ENCODE measurements at regions not wholly inside any gene's neighbourhood (a gene's known extent, or its start where the extent isn't known, plus 50 kb on each side); places are given as distances from the start of the nearest gene placed in this dataset.

DNA sequence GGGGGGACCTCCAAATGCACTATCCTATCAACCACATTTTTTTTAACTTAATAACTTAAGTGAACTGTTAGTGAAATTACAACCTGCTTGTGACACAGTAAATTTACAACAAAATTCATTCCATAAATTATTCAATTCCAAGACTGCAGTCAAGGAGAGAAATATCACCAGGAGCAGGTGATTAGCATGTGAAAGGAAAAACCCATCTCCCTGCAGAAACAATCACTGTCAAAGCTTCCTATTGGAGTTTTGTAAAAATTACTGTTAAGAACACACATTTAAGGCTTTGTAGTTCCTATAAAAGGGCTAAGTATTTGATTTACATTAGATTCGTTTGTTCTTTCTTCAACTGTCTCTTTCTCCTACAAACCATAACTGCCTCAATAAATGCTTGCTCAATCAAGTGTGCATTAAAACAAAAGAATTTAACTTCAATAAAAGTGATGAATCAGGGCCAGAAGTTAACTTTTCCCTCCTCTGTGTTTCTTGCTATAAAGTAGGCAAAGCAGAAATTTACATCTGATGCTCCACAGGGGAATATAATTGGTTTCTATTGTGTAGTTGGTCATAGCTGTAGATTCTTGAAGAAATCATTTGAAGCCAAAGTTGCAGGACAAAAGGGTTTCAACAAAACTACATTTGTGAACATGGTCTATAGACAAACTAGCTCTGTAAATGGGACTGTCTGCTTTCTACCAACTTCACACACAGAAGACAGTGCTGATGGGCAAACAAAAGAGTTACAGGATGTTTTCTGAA, 195.1 kb upstream of the PSMD7 start:
- H3K4me3 ChIP-seq (ENCODE audit: low read length in 2 of 2) = no peak overlapping the region
- H3K27me3 ChIP-seq (ENCODE audit: control insufficient read depth in 2 of 2, insufficient read depth in 2 of 2, low read length in 2 of 2) = no peaks in the 10 kb centered on the region
- H3K9me3 ChIP-seq (ENCODE audit: control insufficient read depth in 2 of 2, low read length in 2 of 2) = no peaks in the 10 kb centered on the region
- no peaks in the 10 kb centered on the region for H3K36me3 ChIP-seq (ENCODE audit: control insufficient read depth in 2 of 2, insufficient read depth in 2 of 2, low read length in 2 of 2)
- H3K4me1 ChIP-seq (ENCODE audit: control insufficient read depth in 2 of 2, insufficient read depth in 2 of 2, low read length in 2 of 2) = no peaks in the 10 kb centered on the region
- no peak overlapping the region for H3K27ac ChIP-seq (ENCODE audit: low read depth in 2 of 2, low read length in 2 of 2)
- no peak overlapping the region for H3K9ac ChIP-seq (ENCODE audit: low read depth in 1 of 2, low read length in 2 of 2)

DNA sequence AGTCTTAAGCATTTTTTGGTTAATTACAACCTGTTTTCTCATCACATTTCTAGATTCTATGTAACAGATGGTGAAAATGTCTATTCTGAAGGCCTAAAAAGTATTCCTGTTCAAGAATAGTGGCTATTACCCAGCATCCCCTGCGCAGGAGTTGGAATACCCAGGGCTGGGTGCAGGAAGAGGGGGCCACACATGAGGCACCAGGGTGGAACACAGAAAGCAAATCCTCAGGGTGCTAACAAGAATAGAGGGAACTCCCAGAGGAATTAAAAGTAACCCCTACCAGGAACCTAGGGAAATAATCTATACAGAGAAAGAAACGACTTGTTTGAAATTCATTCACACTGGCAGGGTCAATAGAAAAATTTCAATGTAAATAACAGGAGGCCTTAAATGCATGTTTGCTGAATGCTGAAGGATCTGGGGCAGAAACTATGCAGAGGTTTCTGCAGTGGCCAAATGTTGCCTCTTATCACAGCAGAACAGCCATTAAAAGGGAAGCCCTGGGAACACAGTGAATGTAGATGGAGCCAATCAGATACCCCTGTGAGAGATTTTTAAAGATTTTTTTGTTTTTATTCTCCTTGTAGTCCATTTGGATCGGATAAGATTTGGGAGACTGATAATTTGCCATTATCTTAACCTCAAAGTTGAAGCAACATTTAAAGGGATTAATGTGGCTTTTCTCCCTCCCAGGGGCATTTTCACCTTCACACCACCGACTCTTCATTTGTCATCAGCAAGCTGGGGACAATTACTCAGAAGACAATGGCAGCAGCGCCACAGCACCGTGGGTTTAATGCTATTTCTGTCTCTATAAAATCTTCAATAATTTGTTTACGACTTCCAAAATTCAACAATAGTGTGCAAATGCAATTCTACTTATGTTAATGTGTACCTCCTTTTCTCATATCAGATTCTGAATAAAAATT, 196.0 kb upstream of the PSMD7 start:
- no peaks in the 10 kb centered on the region for H3K27me3 ChIP-seq (ENCODE audit: control insufficient read depth in 2 of 2, insufficient read depth in 2 of 2, low read length in 2 of 2)
- H3K36me3 ChIP-seq (ENCODE audit: control insufficient read depth in 2 of 2, insufficient read depth in 2 of 2, low read length in 2 of 2) = no peaks in the 10 kb centered on the region
- no peak overlapping the region for H3K4me3 ChIP-seq (ENCODE audit: low read length in 2 of 2)
- no peaks in the 10 kb centered on the region for H3K4me1 ChIP-seq (ENCODE audit: control insufficient read depth in 2 of 2, insufficient read depth in 2 of 2, low read length in 2 of 2)
- H3K9ac ChIP-seq (ENCODE audit: low read depth in 1 of 2, low read length in 2 of 2) = no peak overlapping the region
- H3K9me3 ChIP-seq (ENCODE audit: control insufficient read depth in 2 of 2, low read length in 2 of 2) = no peaks in the 10 kb centered on the region
- no peak overlapping the region for H3K27ac ChIP-seq (ENCODE audit: low read depth in 2 of 2, low read length in 2 of 2)

DNA sequence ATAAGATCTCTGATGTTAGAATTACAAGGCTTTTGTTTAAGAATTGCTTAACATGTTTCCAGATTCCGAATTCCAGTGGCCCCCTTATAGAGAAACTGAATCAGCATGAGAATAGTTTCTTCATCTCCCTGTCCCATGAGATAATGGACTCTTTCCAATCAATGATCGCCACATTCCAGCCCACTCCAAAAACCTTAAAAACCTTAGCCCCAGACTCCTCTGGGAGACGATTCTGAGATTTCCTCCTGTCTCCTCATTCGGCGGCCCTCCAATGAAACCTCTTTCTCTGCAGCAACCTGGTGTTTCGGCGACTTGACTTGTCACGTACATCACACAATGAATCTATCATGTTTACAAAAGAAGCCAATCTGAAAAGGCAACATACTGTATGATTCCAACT, 197.1 kb upstream of the PSMD7 start:
- H3K9ac ChIP-seq (ENCODE audit: low read depth in 1 of 2, low read length in 2 of 2) = no peak overlapping the region
- no peak overlapping the region for H3K4me3 ChIP-seq (ENCODE audit: low read length in 2 of 2)
- H3K27ac ChIP-seq (ENCODE audit: low read depth in 2 of 2, low read length in 2 of 2) = no peak overlapping the region
- H3K4me1 ChIP-seq (ENCODE audit: control insufficient read depth in 2 of 2, insufficient read depth in 2 of 2, low read length in 2 of 2) = no peaks in the 10 kb centered on the region
- no peaks in the 10 kb centered on the region for H3K9me3 ChIP-seq (ENCODE audit: control insufficient read depth in 2 of 2, low read length in 2 of 2)
- H3K36me3 ChIP-seq (ENCODE audit: control insufficient read depth in 2 of 2, insufficient read depth in 2 of 2, low read length in 2 of 2) = no peaks in the 10 kb centered on the region
- no peaks in the 10 kb centered on the region for H3K27me3 ChIP-seq (ENCODE audit: control insufficient read depth in 2 of 2, insufficient read depth in 2 of 2, low read length in 2 of 2)

DNA sequence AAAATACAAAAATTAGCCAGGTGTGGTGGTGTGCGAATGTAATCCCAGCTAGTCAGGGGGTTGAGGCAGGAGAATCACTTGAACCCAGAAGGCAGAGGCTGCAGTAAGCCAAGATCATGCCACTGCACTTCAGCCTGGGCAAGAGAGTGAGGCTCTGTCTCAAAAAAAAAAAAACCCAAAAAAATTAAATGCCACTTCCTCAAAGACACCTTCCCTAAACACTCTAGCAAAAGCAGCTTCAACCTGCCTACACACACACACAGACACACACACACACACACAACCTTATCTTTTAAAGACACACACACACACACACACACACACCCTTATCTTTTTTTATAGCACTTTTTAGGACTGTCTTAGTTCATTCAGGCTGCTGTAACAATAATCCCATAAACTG, 201.7 kb upstream of the PSMD7 start:
- Histone ChIP-seq H3K36me3 (ENCODE audit: control insufficient read depth in 2 of 2, insufficient read depth in 2 of 2, low read length in 2 of 2) (no peaks in the 10 kb centered on the region), H3K9me3 (ENCODE audit: control insufficient read depth in 2 of 2, low read length in 2 of 2) (no peaks in the 10 kb centered on the region), H3K9ac (ENCODE audit: low read depth in 1 of 2, low read length in 2 of 2) (no peak overlapping the region), H3K4me1 (ENCODE audit: control insufficient read depth in 2 of 2, insufficient read depth in 2 of 2, low read length in 2 of 2) (no peaks in the 10 kb centered on the region), H3K4me3 (ENCODE audit: low read length in 2 of 2) (no peak overlapping the region), H3K27ac (ENCODE audit: low read depth in 2 of 2, low read length in 2 of 2) (no peak overlapping the region), H3K27me3 (ENCODE audit: control insufficient read depth in 2 of 2, insufficient read depth in 2 of 2, low read length in 2 of 2) (no peaks in the 10 kb centered on the region)

DNA sequence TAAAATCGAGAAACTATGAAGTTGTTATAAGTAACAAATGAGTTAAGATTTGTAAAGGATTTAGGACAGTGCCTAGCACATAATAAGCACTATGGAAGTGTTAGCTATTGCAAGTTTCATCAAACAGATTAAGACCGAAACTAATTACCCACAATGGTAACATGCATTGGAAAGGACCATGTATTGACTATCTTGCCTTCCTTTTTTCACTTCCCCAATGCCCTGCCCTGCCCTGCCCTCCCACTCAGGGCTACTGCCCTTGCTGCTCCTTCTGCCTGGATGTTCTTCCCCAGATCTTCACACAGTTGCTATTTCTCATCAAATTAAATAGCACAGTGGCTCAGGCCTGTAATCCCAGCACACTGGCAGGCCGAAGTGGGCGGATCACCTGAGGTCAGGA, 202.1 kb upstream of the PSMD7 start:
- H3K27ac ChIP-seq (ENCODE audit: low read depth in 2 of 2, low read length in 2 of 2) = no peak overlapping the region
- H3K27me3 ChIP-seq (ENCODE audit: control insufficient read depth in 2 of 2, insufficient read depth in 2 of 2, low read length in 2 of 2) = no peaks in the 10 kb centered on the region
- H3K36me3 ChIP-seq (ENCODE audit: control insufficient read depth in 2 of 2, insufficient read depth in 2 of 2, low read length in 2 of 2) = no peaks in the 10 kb centered on the region
- no peaks in the 10 kb centered on the region for H3K9me3 ChIP-seq (ENCODE audit: control insufficient read depth in 2 of 2, low read length in 2 of 2)
- H3K4me3 ChIP-seq (ENCODE audit: low read length in 2 of 2) = no peak overlapping the region
- H3K4me1 ChIP-seq (ENCODE audit: control insufficient read depth in 2 of 2, insufficient read depth in 2 of 2, low read length in 2 of 2) = no peaks in the 10 kb centered on the region
- H3K9ac ChIP-seq (ENCODE audit: low read depth in 1 of 2, low read length in 2 of 2) = no peak overlapping the region

DNA sequence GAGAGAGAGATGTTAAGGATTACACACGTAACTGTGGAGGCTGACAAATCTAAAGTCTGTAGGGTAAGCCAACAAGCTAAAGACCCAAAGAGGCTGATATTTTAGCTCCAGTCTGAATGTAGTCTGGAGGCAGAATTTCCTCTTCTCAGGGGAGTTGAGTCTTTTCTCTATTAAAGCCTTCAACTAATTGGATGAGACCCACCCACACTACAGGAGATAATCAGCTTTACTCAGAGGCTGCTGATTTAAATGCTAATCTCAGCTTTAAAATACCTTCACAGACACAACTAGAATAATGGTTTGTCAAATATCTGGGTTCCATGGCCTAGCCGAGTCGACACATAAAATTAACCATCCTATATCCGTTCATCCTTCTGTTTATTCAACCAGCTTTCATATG, 204.3 kb upstream of the PSMD7 start:
- no peaks in the 10 kb centered on the region for H3K4me1 ChIP-seq (ENCODE audit: control insufficient read depth in 2 of 2, insufficient read depth in 2 of 2, low read length in 2 of 2)
- no peaks in the 10 kb centered on the region for H3K9me3 ChIP-seq (ENCODE audit: control insufficient read depth in 2 of 2, low read length in 2 of 2)
- H3K36me3 ChIP-seq (ENCODE audit: control insufficient read depth in 2 of 2, insufficient read depth in 2 of 2, low read length in 2 of 2) = no peaks in the 10 kb centered on the region
- no peaks in the 10 kb centered on the region for H3K27me3 ChIP-seq (ENCODE audit: control insufficient read depth in 2 of 2, insufficient read depth in 2 of 2, low read length in 2 of 2)
- H3K27ac ChIP-seq (ENCODE audit: low read depth in 2 of 2, low read length in 2 of 2) = no peak overlapping the region
- no peak overlapping the region for H3K9ac ChIP-seq (ENCODE audit: low read depth in 1 of 2, low read length in 2 of 2)
- no peak overlapping the region for H3K4me3 ChIP-seq (ENCODE audit: low read length in 2 of 2)

DNA sequence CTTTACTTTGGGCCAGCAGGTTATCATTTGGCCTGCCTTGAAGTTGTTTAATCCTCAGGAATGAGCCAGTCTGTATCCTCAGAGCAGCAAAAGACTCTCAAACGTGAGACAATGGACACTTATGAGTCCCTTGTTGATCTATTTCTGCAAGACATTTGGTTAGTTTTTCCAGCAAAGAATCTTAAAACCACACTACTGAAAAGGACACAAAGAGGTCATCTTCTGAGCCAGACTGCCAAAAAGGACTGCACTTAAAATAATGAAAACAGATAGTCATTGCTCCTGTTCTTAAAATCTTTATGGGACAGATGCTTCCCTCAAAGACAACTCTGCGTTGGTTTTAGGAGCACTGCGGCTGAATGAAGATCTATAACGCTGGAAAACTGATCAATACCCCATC, 205.7 kb upstream of the PSMD7 start:
- no peak overlapping the region for H3K4me3 ChIP-seq (ENCODE audit: low read length in 2 of 2)

DNA sequence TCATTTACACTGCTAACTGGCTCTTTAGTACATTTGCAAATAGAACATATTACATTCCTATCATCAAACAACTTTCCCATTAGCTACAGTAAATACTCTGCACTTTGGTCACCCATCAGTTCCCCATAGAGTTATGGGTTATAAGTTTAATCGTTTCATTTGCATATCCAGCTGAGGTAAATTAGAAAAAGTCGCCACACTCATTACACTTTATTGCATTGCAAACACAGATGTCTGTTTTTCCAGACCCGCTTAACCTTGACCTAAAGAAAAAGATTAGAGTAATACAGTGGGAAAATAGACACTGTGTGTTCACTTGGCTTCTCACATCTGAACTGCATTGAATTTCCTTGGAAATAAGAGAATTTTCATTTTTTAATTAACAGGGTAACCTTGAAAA, 213.1 kb upstream of the PSMD7 start:
- Histone ChIP-seq H3K9me3 (ENCODE audit: control insufficient read depth in 2 of 2, low read length in 2 of 2) (no peaks in the 10 kb centered on the region), H3K4me1 (ENCODE audit: control insufficient read depth in 2 of 2, insufficient read depth in 2 of 2, low read length in 2 of 2) (no peaks in the 10 kb centered on the region), H3K36me3 (ENCODE audit: control insufficient read depth in 2 of 2, insufficient read depth in 2 of 2, low read length in 2 of 2) (no peaks in the 10 kb centered on the region), H3K27ac (ENCODE audit: low read depth in 2 of 2, low read length in 2 of 2) (no peak overlapping the region), H3K9ac (ENCODE audit: low read depth in 1 of 2, low read length in 2 of 2) (no peak overlapping the region), H3K27me3 (ENCODE audit: control insufficient read depth in 2 of 2, insufficient read depth in 2 of 2, low read length in 2 of 2) (no peaks in the 10 kb centered on the region), H3K4me3 (ENCODE audit: low read length in 2 of 2) (no peak overlapping the region)

More for the DNA sequence above, 205.7 kb upstream of the PSMD7 start:
- Histone ChIP-seq H3K36me3 (ENCODE audit: control insufficient read depth in 2 of 2, insufficient read depth in 2 of 2, low read length in 2 of 2) (no peaks in the 10 kb centered on the region), H3K4me1 (ENCODE audit: control insufficient read depth in 2 of 2, insufficient read depth in 2 of 2, low read length in 2 of 2) (no peaks in the 10 kb centered on the region), H3K27me3 (ENCODE audit: control insufficient read depth in 2 of 2, insufficient read depth in 2 of 2, low read length in 2 of 2) (no peaks in the 10 kb centered on the region), H3K9ac (ENCODE audit: low read depth in 1 of 2, low read length in 2 of 2) (no peak overlapping the region), H3K27ac (ENCODE audit: low read depth in 2 of 2, low read length in 2 of 2) (no peak overlapping the region), H3K9me3 (ENCODE audit: control insufficient read depth in 2 of 2, low read length in 2 of 2) (no peaks in the 10 kb centered on the region)

DNA sequence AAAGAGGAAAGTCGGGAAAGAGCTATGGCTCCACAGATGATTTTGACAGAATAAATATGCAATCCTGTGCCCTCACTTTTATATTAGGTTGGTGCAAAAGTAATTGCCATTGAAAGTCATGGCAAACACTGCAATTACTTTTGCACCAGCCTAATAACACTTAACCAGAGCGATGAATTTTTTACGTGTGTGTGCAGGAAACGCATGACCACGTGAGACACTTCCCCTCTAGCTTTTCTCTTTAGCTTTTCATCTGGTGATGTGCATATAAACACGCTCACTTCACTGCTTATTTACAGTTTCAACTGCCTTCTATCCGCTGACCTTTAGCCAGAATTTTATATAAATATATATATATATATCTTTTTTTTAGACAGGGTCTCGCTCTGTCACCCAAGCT, 216.3 kb upstream of the PSMD7 start:
- Histone ChIP-seq H3K36me3 (ENCODE audit: control insufficient read depth in 2 of 2, insufficient read depth in 2 of 2, low read length in 2 of 2) (no peaks in the 10 kb centered on the region), H3K4me1 (ENCODE audit: control insufficient read depth in 2 of 2, insufficient read depth in 2 of 2, low read length in 2 of 2) (no peaks in the 10 kb centered on the region), H3K4me3 (ENCODE audit: low read length in 2 of 2) (no peak overlapping the region), H3K27me3 (ENCODE audit: control insufficient read depth in 2 of 2, insufficient read depth in 2 of 2, low read length in 2 of 2) (no peaks in the 10 kb centered on the region), H3K9ac (ENCODE audit: low read depth in 1 of 2, low read length in 2 of 2) (no peak overlapping the region), H3K9me3 (ENCODE audit: control insufficient read depth in 2 of 2, low read length in 2 of 2) (no peaks in the 10 kb centered on the region), H3K27ac (ENCODE audit: low read depth in 2 of 2, low read length in 2 of 2) (no peak overlapping the region)

DNA sequence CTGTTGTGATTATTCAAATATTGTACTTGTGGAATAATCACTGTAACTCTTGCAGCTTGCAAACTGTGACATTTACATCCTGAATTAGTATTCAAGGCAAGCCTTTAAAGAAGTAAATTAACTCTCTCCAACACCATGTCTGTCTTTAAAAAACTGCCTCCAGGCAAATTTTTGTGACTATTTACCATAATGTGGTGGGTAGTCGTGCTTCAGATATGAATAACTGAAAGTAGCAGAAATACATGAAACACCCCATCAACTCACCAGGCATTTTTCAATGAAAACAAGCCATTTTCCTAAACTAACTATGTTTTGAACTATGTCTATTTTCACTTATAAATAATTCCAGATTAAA, 217.4 kb upstream of the PSMD7 start:
- H3K36me3 ChIP-seq (ENCODE audit: control insufficient read depth in 2 of 2, insufficient read depth in 2 of 2, low read length in 2 of 2) = no peaks in the 10 kb centered on the region

More for the DNA sequence above, 217.4 kb upstream of the PSMD7 start:
- H3K27ac ChIP-seq (ENCODE audit: low read depth in 2 of 2, low read length in 2 of 2) = no peak overlapping the region
- H3K9ac ChIP-seq (ENCODE audit: low read depth in 1 of 2, low read length in 2 of 2) = no peak overlapping the region
- no peaks in the 10 kb centered on the region for H3K27me3 ChIP-seq (ENCODE audit: control insufficient read depth in 2 of 2, insufficient read depth in 2 of 2, low read length in 2 of 2)
- H3K9me3 ChIP-seq (ENCODE audit: control insufficient read depth in 2 of 2, low read length in 2 of 2) = no peaks in the 10 kb centered on the region
- no peak overlapping the region for H3K4me3 ChIP-seq (ENCODE audit: low read length in 2 of 2)
- no peaks in the 10 kb centered on the region for H3K4me1 ChIP-seq (ENCODE audit: control insufficient read depth in 2 of 2, insufficient read depth in 2 of 2, low read length in 2 of 2)
